NCI-H69 (cell line): ENCODE measurements at regions not wholly inside any gene's neighbourhood (a gene's known extent, or its start where the extent isn't known, plus 50 kb on each side); places are given as distances from the start of the nearest gene placed in this dataset.
"Not testable (repeated sequence)": the region's sequence is repeated elsewhere in the genome, so short reads cannot be mapped to it uniquely, and the experiment has no call there.

Experiments used
- DNase-seq: peaks from one replicate; lab custom pipeline; 2025; lab: John Stamatoyannopoulos, UW

DNA sequence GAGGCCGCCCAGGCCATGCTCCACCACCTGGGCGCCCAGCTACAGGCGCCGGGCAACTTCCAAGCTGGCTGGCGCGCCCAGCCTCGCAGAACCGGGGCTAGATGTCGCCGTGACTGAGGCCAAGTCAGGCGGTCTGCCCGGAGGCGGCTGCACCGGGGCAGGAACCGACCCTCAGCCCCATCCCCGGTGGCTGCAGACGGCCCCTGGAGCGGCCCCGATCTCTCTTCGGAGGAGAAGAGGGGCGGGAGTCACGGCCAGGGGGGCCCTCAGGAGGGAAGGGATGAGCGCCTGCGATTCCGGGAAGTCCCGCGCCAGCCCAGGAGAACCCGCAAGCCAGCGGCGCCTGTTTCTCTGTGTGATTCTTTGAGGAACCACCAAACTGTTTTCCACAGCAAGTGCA lies 671.3 kb upstream of the DEFB115 start:
- not testable (repeated sequence) for DNase-seq

DNA sequence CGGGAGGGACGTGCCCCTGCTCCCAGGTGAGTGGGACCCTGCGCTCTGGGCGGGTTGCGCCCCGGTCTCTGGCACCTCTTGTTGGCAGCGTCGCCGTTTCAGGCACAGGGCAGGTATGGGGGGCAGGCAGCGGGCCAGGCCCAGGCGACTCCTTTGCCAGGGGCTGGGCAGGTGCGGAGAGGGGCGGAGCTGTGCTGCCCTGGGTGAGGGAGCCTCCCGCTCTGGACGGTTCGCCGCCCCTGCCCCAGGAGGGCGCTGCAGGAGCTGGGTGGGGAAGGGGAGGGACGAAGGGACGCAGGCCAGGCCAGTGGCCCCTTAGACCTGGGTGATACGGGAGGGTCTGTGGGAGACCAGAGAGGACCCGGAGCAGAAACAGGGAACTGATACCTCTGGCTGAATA lies 663.9 kb upstream of the DEFB115 start:
- DNase-seq = no peak

DNA sequence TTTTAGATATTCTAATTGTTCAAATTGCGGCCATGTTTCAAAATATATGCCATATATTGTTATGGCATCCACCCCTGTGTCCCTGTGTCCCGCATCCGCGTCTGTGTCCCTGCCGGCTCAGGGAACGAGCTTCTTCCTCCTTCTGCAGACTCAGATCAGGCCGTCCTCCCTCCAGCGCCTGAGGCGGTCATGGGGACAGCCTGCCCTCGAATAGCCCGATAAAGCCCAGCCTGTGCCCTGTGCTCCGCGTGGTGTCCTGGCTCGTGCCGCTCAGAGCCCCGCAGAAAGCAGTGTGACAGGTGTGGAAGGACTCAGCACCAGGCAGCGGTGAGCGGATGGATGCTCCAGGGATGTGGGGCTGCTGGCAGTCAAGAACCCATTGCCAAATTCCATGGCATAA lies 663.4 kb upstream of the DEFB115 start:
- DNase-seq = no peak

GRCh38 chr20:30595698-30596097 lies 661.8 kb upstream of the DEFB115 start:
- DNase-seq = no peak

DNA sequence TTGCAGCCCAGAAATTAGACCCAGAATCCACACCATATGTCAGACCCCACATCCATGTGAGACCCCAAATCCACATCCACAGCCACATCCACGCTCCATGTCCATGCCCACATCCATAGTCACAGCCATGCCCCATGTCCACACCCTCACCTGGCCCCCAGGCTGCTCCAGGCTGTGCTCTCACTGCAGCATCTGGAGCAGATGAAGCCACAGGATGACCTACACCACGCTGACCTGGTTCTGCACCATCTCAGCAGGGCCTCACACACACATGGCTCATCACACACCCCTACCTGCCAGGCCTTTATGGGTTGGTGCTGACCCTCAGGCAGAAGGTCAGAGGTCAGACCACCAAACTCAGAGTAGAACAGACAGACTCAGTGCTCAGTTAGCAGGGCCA lies 660.0 kb upstream of the DEFB115 start:
- not testable (repeated sequence) for DNase-seq

GRCh38 chr20:30598460-30599230 lies 658.8 kb upstream of the DEFB115 start:
- no peak for DNase-seq

- DNase-seq = no peak
These were observed 657.5 kb upstream of the DEFB115 start for GRCh38 chr20:30599990-30600389.

DNA sequence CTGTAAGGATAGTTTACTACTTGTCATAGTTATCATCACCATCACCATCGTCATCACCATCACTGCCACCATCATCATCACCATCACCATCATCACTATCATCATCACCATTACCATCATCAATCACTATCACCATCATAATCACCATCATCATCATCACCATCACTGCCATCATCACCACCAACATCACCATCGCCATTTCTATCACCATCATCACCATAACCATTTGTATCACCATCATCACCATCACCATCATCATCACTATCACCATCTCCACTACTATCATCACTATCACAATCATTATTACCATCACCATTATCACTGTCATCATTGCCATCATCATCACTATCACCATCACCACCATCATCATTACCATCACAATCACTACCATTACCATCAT lies 655.5 kb upstream of the DEFB115 start:
- no peak for DNase-seq

GRCh38 chr20:30602424-30602823 lies 655.0 kb upstream of the DEFB115 start:
- DNase-seq = no peak

- no peak for DNase-seq
These were observed 650.5 kb upstream of the DEFB115 start for GRCh38 chr20:30606990-30607389.

GRCh38 chr20:30610029-30610693 lies 647.3 kb upstream of the DEFB115 start:
- no peak for DNase-seq

DNA sequence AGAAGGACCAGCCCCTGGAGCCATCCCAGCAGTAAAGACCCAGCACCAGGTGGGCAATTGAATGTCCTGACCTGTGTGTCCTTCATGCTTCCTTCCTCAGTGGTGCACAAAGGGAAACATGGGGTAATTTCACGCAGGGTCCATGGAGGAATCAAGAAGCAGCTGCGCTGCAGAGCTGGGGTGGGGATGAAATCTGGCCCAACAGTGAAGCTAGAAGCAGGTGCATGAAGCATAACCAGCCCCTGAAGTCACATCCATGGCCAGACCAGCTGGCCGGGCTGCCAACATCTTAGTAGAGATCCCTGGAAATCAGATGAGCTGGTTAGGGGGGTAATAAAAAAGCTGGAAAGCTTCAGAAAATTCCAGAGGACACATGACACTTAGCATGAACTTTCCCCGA lies 646.7 kb upstream of the DEFB115 start:
- no peak for DNase-seq

DNA sequence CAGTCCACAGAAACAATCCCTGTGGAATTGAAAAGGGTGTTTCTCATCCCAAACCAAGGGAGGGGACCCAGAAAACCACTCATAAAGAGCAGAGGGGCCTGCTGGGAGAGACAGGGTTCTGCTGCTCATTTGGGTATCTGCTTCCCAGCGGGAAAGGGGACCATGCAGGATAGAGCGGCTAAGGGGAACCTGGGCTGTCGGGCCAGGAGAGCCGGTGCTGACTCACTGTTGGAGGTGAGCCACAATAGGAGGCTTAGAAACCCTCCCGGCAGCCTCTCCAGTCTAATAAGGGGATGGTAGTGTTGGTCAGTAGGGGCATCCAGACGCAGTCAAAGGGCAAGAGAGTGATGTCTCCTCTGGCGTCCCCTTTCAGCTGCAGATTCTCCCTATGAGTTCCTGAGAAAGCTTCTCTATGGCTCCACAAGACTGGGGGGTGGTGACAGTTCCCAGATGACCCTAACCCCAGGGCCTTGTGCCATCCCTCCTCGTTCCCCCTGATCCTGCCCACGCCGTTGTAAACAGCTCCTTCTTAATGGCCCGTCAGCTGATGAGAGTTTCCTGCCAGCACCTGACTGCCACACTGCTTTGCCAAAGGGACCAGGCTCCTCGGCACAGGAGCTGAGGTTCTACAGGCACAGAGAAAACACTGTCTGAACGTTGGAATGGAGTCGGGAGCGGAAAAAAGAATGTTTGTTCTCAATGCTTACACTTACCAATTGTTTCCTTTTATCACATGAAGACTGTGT lies 646.1 kb upstream of the DEFB115 start:
- no peak for DNase-seq

- DNase-seq = no peak
These were observed 645.1 kb upstream of the DEFB115 start for GRCh38 chr20:30612344-30612743.

- not testable (repeated sequence) for DNase-seq
These were observed 636.1 kb upstream of the DEFB115 start for GRCh38 chr20:30621346-30621745.

DNA sequence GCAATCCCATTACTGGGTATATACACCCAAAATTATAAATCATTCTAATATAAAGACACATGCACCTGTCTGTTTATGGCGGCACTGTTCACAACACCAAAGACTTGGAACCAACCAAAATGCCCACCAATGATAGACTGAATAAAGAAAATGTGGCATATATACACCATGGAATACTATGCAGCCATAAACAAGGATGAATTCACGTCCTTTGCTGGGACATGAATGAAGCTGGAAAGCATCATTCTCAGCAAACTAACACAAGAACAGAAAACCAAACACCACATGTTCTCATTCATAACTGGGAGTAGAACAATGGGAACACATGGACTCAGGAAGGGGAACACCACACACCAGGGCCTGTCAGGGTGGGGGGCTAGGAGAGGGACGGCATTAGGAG lies 633.2 kb upstream of the DEFB115 start:
- DNase-seq = not testable (repeated sequence)

- DNase-seq = peak; percentile 4
These were observed 628.1 kb upstream of the DEFB115 start for GRCh38 chr20:30629376-30629775.

GRCh38 chr20:30630761-30631160 lies 626.7 kb upstream of the DEFB115 start:
- DNase-seq = no peak

DNA sequence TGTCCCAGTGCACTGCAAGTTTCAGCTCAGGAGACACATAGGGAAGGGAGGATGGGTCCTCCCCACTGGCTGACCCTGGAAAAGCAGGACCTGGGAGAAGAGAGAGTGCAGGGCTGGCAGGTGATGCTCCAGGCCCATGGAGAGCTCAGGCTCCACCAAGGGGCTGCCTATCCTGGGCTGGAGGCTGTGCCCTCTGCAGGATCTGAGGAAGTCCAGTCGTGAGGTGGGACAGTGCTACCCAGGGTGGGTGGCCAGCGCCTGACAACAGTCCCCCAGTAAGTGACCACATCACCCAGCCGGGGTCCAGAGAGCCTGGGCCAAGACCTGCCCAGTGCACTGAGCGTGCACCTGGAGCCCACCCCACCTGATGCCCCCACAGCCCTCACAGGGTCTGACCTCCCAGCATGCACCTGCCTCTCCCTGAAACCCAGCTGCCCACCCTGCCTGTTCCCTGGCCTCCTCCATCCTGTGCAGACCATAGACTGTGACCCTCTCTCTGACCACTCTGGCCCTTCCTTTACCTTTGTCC lies 626.1 kb upstream of the DEFB115 start:
- DNase-seq = not testable (repeated sequence)

GRCh38 chr20:30632773-30633172 lies 624.7 kb upstream of the DEFB115 start:
- not testable (repeated sequence) for DNase-seq

GRCh38 chr20:30641522-30641921 lies 615.9 kb upstream of the DEFB115 start:
- not testable (repeated sequence) for DNase-seq

GRCh38 chr20:30660982-30661381 lies 596.5 kb upstream of the DEFB115 start:
- DNase-seq = not testable (repeated sequence)

DNA sequence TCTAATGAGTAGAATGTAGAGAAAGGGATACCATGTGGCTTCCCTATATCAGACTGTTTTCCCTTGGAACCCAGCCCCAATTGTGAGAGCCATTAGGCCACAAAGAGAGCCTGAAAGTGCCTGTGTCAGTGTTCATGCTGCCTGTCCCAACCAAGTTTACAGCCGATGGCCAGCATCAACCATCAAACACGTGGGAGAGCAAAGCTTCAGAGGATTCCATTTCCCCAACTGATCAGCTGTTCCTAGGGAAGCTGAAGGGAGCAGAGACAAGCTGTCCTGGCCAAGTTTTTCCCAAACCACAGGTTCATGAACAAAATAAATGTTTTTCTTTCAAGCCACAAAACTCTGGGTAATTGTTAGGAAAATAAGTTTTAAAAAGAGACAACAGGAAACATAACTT lies 589.0 kb upstream of the DEFB115 start:
- not testable (repeated sequence) for DNase-seq
